ENCODE measurements at regions not wholly inside any gene's neighbourhood (a gene's known extent, or its start where the extent isn't known, plus 50 kb on each side); places are given as distances from the start of the nearest gene placed in this dataset.

GRCh38 chr4:134610172-134610571, 408.6 kb upstream of the PABPC4L start:
- TF ChIP-seq EZH2 (IDR thresholded peaks at IDR 0.05; ENCODE audit: insufficient read depth, poor library complexity, severe bottlenecking) = no peak
- no peak for TF ChIP-seq EZH2phosphoT487 (IDR thresholded peaks at IDR 0.05; ENCODE audit: insufficient read depth, low read depth)

Data from GM23248 (cell line).